ENCODE measurements at regions not wholly inside any gene's neighbourhood (a gene's known extent, or its start where the extent isn't known, plus 50 kb on each side); places are given as distances from the start of the nearest gene placed in this dataset.
"Not testable (repeated sequence)": the region's sequence is repeated elsewhere in the genome, so short reads cannot be mapped to it uniquely, and the experiment has no call there.

DNA sequence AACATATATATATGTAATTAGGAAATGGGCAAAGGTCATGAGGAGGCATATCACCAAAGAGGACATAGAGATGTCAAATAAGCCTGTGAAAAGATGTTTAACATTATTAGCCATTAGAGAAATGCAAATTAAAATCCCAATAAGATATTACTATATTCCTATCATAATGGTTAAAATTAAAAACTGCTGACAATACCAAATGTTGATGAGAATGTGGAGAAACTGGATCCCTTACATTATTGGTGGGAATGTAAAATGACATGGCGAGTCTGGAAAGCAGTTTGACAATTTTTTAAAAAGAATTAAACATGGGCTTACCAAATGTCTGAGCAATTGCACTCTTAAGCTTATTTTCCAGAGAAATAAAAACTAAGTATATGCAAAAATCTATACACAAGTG, 1821.6 kb upstream of the C9orf72 start:
- Histone ChIP-seq H3K36me3 (no peaks in the 10 kb centered on the region), H3K4me1 (no peaks in the 10 kb centered on the region), H3K9me3 (replicated peaks) (peaks cover 5% of the 10 kb centered on the region), H3K27me3 (ENCODE audit: low read depth) (no peaks in the 10 kb centered on the region), H3K4me3 (no peak overlapping the region), H3K27ac (replicated peaks) (no peak overlapping the region)
- TF ChIP-seq, protein P1, sequence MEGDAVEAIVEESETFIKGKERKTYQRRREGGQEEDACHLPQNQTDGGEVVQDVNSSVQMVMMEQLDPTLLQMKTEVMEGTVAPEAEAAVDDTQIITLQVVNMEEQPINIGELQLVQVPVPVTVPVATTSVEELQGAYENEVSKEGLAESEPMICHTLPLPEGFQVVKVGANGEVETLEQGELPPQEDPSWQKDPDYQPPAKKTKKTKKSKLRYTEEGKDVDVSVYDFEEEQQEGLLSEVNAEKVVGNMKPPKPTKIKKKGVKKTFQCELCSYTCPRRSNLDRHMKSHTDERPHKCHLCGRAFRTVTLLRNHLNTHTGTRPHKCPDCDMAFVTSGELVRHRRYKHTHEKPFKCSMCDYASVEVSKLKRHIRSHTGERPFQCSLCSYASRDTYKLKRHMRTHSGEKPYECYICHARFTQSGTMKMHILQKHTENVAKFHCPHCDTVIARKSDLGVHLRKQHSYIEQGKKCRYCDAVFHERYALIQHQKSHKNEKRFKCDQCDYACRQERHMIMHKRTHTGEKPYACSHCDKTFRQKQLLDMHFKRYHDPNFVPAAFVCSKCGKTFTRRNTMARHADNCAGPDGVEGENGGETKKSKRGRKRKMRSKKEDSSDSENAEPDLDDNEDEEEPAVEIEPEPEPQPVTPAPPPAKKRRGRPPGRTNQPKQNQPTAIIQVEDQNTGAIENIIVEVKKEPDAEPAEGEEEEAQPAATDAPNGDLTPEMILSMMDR (IDR thresholded peaks at IDR 0.05; ENCODE audit: borderline replicate concordance): no peak
- DNase-seq: no peak
- intact Hi-C loops (cut with micrococcal nuclease): loop anchor here (10.0 kb wide), 1 partner anchor 50 kb away; no protein-coding TSS in a partner anchor

DNA sequence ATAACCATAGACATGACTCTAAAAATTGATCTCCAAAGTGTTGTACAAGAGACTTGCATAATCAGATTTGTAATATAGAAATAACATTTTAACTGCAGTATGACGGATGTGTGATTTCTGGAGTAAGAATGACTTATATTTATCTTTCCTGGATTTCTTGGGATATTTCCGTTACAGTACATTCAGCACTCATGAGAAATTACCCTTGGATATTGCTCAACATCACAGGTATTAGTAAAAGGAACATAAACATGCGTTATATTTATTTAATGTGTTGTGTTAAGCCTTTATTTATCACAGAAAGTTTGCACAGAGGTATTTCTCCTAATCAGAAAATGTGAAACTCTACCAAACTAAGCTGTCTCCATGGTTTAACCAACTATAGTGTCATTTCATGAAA, 1823.9 kb upstream of the C9orf72 start:
- TF ChIP-seq, protein P1 (IDR thresholded peaks at IDR 0.05; ENCODE audit: borderline replicate concordance): no peak
- Histone ChIP-seq H3K27me3 (ENCODE audit: low read depth) (no peaks in the 10 kb centered on the region), H3K9me3 (replicated peaks) (peaks cover 5% of the 10 kb centered on the region), H3K4me3 (no peak overlapping the region), H3K4me1 (no peaks in the 10 kb centered on the region), H3K36me3 (no peaks in the 10 kb centered on the region), H3K27ac (replicated peaks) (no peak overlapping the region)
- no peak for DNase-seq
- intact Hi-C loops (cut with micrococcal nuclease): loop anchor here (10.0 kb wide), 1 partner anchor 52 kb away; no protein-coding TSS in a partner anchor

DNA sequence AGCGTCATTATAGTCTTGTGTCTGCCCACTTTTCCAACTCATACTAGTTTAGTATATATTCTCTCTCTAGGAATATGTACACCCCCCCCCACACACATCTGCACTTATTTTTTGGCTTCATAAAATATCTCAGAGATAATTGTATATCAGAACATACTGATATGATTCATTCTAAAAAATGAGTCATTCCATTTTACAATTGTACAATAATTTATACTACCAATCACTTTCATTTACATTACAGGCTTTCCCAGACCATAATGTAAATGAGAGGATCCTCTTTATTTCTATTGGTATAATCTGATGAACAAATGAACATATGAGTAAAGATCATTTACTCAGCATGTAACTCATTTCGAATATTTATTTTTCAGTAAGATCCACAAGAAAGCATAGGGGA, 1842.9 kb upstream of the C9orf72 start:
- intact Hi-C loops (cut with micrococcal nuclease): no loop called here
- peaks cover 6% of the 10 kb centered on the region for H3K9me3 ChIP-seq (replicated peaks)
- H3K4me1 ChIP-seq: no peaks in the 10 kb centered on the region
- no peak overlapping the region for H3K4me3 ChIP-seq
- H3K27ac ChIP-seq (replicated peaks): no peak overlapping the region
- DNase-seq: no peak
- no peaks in the 10 kb centered on the region for H3K27me3 ChIP-seq (ENCODE audit: low read depth)
- H3K36me3 ChIP-seq: no peaks in the 10 kb centered on the region
- TF ChIP-seq, protein P1 (IDR thresholded peaks at IDR 0.05; ENCODE audit: borderline replicate concordance): no peak

DNA sequence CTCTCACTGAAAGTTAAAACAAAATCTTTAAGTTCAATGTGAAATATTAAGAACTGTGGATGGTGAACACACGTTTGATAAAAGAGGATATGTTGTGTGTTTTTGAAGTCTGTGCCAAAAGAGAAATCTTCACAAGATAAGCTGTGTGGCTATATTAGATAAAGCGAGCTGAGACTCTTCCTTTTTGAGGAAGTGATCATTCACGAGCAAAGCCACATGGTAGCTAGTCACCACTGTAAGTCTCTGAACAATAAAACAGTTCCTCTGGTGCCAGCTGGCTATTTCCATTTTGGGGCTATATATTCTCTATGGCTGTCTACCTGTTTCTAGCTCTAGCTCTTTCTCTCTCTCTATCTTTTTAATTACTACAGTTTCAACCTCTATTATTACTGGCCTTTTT, 1849.2 kb upstream of the C9orf72 start:
- H3K4me3 ChIP-seq: no peak overlapping the region
- H3K4me1 ChIP-seq: no peaks in the 10 kb centered on the region
- TF ChIP-seq, protein P1 (IDR thresholded peaks at IDR 0.05; ENCODE audit: borderline replicate concordance): no peak
- H3K36me3 ChIP-seq: no peaks in the 10 kb centered on the region
- no peak overlapping the region for H3K27ac ChIP-seq (replicated peaks)
- no peaks in the 10 kb centered on the region for H3K27me3 ChIP-seq (ENCODE audit: low read depth)
- peaks cover 7% of the 10 kb centered on the region for H3K9me3 ChIP-seq (replicated peaks)
- no peak for DNase-seq
- intact Hi-C loops (cut with micrococcal nuclease): no loop called here

DNA sequence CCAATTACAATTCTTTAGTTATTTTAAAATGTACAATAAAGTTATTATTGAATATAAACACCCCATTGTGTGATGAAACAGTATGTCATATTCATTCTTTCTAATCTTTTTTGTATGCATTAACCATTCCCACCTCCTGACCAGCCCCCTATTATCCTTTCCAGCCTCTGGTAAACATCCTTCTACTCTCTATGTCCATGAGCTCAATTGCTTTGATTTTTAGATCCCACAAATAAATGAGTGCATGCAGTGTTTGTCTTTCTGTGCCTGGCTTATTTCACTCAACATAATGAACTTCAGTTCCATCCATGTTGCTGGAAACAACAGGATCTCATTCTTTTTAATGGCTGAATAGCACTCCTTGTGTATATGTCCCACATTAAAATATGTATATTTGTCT, 1858.9 kb upstream of the C9orf72 start:
- Histone ChIP-seq H3K9me3 (replicated peaks) (peaks cover 40% of the 10 kb centered on the region), H3K4me3 (no peak overlapping the region), H3K4me1 (no peaks in the 10 kb centered on the region), H3K36me3 (no peaks in the 10 kb centered on the region), H3K27ac (replicated peaks) (no peak overlapping the region), H3K27me3 (ENCODE audit: low read depth) (no peaks in the 10 kb centered on the region)
- DNase-seq: no peak
- TF ChIP-seq, protein P1 (IDR thresholded peaks at IDR 0.05; ENCODE audit: borderline replicate concordance): no peak
- intact Hi-C loops (cut with micrococcal nuclease): no loop called here

DNA sequence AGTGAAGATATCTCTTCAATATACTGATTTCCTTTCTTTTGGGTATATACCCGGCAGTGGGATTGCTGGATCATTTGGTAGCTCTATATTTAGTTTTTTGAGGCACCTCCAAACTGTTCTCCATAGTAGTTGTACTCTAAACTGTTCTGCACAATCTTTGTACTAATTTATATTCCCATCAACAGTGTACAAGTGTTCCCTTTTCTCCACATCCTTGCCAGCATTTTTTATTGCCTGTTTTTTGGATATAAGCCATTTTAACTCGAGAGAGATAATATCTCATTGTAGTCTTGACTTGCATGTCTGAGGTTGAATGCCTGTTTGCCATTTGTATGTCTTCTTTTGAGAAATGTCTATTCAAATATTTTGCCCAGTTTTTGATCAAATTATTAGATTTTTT, 1859.4 kb upstream of the C9orf72 start:
- H3K27me3 ChIP-seq (ENCODE audit: low read depth); DNase-seq; H3K4me1 ChIP-seq; H3K27ac ChIP-seq (replicated peaks); intact Hi-C loops (cut with micrococcal nuclease); H3K36me3 ChIP-seq; H3K4me3 ChIP-seq: not testable (repeated sequence)
- peaks cover 36% of the 10 kb centered on the region for H3K9me3 ChIP-seq (replicated peaks)

Data from left ventricle myocardium inferior (tissue), 1 donor.